Peyer's patch (tissue), 4 donors: ENCODE measurements at regions not wholly inside any gene's neighbourhood (a gene's known extent, or its start where the extent isn't known, plus 50 kb on each side); places are given as distances from the start of the nearest gene placed in this dataset.

Experiments used
- POLR2A ChIP-seq, 2 donors: fragments of 450-650 bp; IDR thresholded peaks; one replicate each; pipeline ENCODE4 v1.5.1; 2017; ENCODE audit warnings: antibody characterized with exemption in 2 of 2, mild to moderate bottlenecking in 2 of 2, moderate library complexity in 2 of 2
- TF ChIP-seq, protein P1 (sequence below), 6 experiments: fragments of 450-650 bp in 4 of 6; fragments of 200-600 bp in 2 of 6; sonication (generic) in 1 of 6; IDR thresholded peaks; one replicate each; pipeline ENCODE4 v1.5.1; 2017 to 2019; ENCODE audit warnings: antibody characterized with exemption in 6 of 6, mild to moderate bottlenecking in 3 of 6, moderate library complexity in 1 of 6

DNA sequence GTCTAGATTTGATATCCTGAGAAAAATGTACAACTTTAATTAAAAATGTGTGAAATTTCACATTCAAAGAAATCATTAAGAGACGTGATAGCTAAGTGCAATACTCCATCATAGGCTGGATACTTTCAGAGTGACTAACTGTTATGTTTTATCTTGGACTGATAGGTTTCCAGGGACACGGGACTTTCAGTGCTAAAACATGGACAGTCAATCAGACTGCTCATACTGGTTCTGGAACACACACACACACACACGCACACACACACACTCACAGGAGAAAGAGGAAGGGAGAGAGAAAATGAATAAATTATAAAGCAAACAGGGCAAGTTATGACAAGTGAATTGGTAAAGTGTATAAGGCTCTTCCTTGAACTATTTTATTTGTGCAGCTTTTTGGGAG is 955.9 kb downstream of the SLITRK5 start:
- TF ChIP-seq, protein P1, sequence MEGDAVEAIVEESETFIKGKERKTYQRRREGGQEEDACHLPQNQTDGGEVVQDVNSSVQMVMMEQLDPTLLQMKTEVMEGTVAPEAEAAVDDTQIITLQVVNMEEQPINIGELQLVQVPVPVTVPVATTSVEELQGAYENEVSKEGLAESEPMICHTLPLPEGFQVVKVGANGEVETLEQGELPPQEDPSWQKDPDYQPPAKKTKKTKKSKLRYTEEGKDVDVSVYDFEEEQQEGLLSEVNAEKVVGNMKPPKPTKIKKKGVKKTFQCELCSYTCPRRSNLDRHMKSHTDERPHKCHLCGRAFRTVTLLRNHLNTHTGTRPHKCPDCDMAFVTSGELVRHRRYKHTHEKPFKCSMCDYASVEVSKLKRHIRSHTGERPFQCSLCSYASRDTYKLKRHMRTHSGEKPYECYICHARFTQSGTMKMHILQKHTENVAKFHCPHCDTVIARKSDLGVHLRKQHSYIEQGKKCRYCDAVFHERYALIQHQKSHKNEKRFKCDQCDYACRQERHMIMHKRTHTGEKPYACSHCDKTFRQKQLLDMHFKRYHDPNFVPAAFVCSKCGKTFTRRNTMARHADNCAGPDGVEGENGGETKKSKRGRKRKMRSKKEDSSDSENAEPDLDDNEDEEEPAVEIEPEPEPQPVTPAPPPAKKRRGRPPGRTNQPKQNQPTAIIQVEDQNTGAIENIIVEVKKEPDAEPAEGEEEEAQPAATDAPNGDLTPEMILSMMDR (IDR thresholded peaks at IDR 0.05) = no peak
- no peak for TF ChIP-seq POLR2A (IDR thresholded peaks at IDR 0.05)
